ENCODE measurements at regions not wholly inside any gene's neighbourhood (a gene's known extent, or its start where the extent isn't known, plus 50 kb on each side); places are given as distances from the start of the nearest gene placed in this dataset.
"Not testable (repeated sequence)": the region's sequence is repeated elsewhere in the genome, so short reads cannot be mapped to it uniquely, and the experiment has no call there.

DNA sequence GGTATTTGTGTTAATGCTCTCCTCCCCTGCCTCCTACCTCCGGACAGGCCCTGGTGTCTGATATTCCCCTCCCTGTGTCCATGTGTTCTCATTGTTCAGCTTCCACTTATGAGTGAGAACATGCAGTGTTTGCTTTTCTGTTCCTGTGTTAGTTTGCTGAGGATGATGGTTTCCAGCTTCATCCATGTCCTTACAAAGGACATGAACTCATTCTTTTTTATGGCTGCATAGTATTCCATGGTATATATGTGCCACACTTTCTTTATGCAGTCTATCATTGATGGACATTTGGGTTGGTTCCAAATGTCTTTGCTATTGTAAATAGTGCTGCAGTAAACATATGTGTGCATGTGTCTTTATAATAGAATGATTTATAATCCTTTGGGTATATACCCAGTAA, 105.2 kb upstream of the SNX2 start:
- TF ChIP-seq, protein P1, sequence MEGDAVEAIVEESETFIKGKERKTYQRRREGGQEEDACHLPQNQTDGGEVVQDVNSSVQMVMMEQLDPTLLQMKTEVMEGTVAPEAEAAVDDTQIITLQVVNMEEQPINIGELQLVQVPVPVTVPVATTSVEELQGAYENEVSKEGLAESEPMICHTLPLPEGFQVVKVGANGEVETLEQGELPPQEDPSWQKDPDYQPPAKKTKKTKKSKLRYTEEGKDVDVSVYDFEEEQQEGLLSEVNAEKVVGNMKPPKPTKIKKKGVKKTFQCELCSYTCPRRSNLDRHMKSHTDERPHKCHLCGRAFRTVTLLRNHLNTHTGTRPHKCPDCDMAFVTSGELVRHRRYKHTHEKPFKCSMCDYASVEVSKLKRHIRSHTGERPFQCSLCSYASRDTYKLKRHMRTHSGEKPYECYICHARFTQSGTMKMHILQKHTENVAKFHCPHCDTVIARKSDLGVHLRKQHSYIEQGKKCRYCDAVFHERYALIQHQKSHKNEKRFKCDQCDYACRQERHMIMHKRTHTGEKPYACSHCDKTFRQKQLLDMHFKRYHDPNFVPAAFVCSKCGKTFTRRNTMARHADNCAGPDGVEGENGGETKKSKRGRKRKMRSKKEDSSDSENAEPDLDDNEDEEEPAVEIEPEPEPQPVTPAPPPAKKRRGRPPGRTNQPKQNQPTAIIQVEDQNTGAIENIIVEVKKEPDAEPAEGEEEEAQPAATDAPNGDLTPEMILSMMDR (IDR thresholded peaks at IDR 0.05) = not testable (repeated sequence)
- not testable (repeated sequence) for TF ChIP-seq POLR2A (IDR thresholded peaks at IDR 0.05)
